PC-9 (cell line): ENCODE measurements at regions not wholly inside any gene's neighbourhood (a gene's known extent, or its start where the extent isn't known, plus 50 kb on each side); places are given as distances from the start of the nearest gene placed in this dataset.

ENCODE experiments used
- EZH2 ChIP-seq: fragments of 200-600 bp; sonication (generic); IDR thresholded peaks from 2 replicates; pipeline ENCODE4 v1.8.0; 2017; ENCODE audit warnings: antibody characterized with exemption, low read depth
- TF ChIP-seq, protein P1 (sequence below): fragments of 200-600 bp; sonication (generic); conservative IDR thresholded peaks from 2 replicates; pipeline ENCODE4 v1.6.1; 2017; ENCODE audit warnings: mixed run types, antibody characterized with exemption, mild to moderate bottlenecking, moderate library complexity

DNA sequence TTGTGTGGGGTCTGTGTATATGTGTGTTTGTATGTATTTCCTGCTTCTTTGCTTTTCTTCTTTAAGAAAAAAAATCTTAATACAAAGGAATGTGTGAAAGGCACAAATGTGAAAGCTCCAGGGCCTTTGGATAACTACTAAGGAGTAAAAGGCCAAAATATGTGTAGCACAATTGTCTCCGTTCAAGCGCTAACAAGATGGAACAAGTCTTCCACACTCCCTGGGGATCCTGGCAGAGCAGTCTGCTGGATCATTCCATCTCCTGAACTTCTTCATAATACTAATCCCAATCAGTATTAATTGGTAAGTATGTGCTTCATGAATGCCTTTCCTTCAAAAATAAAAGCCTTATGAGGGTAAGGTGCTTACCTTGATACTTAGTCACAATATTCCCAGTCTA lies 462.5 kb upstream of the TBX3 start:
- TF ChIP-seq, protein P1, sequence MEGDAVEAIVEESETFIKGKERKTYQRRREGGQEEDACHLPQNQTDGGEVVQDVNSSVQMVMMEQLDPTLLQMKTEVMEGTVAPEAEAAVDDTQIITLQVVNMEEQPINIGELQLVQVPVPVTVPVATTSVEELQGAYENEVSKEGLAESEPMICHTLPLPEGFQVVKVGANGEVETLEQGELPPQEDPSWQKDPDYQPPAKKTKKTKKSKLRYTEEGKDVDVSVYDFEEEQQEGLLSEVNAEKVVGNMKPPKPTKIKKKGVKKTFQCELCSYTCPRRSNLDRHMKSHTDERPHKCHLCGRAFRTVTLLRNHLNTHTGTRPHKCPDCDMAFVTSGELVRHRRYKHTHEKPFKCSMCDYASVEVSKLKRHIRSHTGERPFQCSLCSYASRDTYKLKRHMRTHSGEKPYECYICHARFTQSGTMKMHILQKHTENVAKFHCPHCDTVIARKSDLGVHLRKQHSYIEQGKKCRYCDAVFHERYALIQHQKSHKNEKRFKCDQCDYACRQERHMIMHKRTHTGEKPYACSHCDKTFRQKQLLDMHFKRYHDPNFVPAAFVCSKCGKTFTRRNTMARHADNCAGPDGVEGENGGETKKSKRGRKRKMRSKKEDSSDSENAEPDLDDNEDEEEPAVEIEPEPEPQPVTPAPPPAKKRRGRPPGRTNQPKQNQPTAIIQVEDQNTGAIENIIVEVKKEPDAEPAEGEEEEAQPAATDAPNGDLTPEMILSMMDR, result no peak
- no peak for TF ChIP-seq EZH2
